ENCODE measurements at regions not wholly inside any gene's neighbourhood (a gene's known extent, or its start where the extent isn't known, plus 50 kb on each side); places are given as distances from the start of the nearest gene placed in this dataset.

DNA sequence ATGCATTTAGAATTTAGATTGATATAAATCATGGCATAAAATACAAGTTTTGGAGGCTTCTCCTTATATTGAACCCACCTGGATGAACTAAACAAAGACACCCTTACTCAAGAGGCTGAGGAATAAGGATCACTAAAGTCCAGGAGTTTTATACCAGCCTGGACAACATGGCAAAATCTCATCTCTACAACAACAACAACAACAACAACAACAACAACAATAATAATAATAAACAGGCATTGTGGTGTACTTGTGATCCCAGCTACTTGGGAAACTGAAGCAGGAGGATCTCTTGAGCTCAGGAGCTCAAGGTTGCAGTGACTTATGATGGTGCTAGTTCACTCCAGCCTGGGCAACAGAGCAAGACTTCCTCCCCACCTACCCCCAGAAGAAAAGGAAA is 558.0 kb downstream of the TOX3 start:
- no peak overlapping the region for H3K4me3 ChIP-seq (ENCODE audit: low read depth, low read length)
- TF ChIP-seq, protein P1, sequence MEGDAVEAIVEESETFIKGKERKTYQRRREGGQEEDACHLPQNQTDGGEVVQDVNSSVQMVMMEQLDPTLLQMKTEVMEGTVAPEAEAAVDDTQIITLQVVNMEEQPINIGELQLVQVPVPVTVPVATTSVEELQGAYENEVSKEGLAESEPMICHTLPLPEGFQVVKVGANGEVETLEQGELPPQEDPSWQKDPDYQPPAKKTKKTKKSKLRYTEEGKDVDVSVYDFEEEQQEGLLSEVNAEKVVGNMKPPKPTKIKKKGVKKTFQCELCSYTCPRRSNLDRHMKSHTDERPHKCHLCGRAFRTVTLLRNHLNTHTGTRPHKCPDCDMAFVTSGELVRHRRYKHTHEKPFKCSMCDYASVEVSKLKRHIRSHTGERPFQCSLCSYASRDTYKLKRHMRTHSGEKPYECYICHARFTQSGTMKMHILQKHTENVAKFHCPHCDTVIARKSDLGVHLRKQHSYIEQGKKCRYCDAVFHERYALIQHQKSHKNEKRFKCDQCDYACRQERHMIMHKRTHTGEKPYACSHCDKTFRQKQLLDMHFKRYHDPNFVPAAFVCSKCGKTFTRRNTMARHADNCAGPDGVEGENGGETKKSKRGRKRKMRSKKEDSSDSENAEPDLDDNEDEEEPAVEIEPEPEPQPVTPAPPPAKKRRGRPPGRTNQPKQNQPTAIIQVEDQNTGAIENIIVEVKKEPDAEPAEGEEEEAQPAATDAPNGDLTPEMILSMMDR (conservative IDR thresholded peaks at IDR 0.05; ENCODE audit: low read depth, low read length) = no peak
- DNase-seq (ENCODE audit: low read depth) = no peak

DNA sequence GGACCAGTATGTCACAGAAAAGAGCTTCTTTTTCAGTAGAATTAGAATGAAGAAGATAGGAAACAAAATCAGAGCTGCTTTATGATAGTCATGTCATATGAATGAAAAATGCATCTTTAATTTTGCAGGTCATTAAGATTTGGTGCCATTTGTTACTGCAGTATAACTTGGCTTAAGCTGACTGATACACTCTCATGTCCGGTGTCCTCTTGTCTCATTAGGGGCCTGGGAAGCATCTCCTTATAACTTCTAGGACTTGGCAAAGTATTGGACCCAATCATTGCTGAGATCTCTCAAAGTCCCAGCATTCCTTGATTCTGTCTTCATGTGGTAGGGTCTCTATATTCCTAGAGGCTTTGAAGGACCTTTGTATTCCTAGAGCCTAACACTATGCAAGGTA is 559.4 kb downstream of the TOX3 start:
- no peak overlapping the region for H3K4me3 ChIP-seq (ENCODE audit: low read depth, low read length)
- TF ChIP-seq, protein P1 (conservative IDR thresholded peaks at IDR 0.05; ENCODE audit: low read depth, low read length) = no peak
- DNase-seq (ENCODE audit: low read depth) = no peak

DNA sequence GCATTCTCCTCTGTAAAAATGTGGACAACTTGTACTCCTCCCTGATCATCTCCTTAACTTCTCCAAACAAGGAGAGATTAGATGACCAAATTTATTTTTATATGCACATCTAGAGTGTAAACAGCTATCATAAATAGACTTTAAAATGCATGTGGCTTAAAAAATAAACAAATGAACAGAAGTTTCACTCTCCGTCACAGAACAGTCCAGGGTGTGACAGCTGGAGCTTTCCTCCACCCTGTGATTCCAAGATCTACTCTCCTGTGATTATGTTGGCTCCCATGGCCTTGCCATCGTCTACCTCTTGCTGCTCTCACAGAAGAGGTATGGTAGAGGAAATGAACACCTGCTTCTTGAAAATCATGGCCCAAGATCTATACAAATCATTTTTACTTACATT is 560.2 kb downstream of the TOX3 start:
- DNase-seq (ENCODE audit: low read depth) = no peak
- TF ChIP-seq, protein P1 (conservative IDR thresholded peaks at IDR 0.05; ENCODE audit: low read depth, low read length) = no peak
- no peak overlapping the region for H3K4me3 ChIP-seq (ENCODE audit: low read depth, low read length)

DNA sequence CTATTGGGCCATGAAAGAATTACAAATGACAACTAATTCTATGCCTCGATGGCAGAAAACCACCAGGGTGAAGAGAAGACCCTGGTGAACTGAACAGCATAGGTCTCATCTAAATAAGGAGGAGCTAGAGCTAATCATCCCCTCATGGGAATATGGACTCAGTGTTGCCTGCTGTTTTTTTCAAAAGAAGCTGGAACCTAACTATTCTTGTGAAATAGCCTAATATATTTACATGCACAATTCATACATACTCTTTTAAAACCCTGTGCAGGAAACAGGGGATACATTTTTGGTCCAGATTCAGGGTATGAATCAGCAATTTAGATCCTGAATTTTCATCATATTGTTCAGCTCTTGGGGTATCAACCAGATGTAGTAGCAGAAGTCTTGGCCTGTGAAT is 560.6 kb downstream of the TOX3 start:
- no peak overlapping the region for H3K4me3 ChIP-seq (ENCODE audit: low read depth, low read length)
- DNase-seq (ENCODE audit: low read depth) = no peak
- TF ChIP-seq, protein P1 (conservative IDR thresholded peaks at IDR 0.05; ENCODE audit: low read depth, low read length) = no peak

DNA sequence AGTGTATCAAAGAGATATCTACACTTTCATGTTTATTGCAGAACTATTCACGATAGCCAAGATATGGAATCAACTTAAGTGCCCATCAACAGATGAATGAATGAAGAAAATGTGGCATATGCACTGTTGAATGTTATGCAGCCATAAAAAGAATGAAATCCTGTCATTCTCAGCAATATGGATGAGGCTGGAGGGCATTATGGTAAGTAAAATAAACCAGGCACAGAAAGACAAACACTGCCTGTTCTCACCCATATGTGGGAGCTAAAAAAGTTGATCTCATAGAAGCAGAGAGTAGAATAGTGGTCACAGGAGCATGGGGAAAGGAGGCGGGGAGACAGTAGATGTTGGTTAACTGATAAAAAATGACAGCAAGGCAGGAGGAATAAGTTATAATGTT is 561.8 kb downstream of the TOX3 start:
- no peak for DNase-seq (ENCODE audit: low read depth)
- TF ChIP-seq, protein P1 (conservative IDR thresholded peaks at IDR 0.05; ENCODE audit: low read depth, low read length) = no peak

DNA sequence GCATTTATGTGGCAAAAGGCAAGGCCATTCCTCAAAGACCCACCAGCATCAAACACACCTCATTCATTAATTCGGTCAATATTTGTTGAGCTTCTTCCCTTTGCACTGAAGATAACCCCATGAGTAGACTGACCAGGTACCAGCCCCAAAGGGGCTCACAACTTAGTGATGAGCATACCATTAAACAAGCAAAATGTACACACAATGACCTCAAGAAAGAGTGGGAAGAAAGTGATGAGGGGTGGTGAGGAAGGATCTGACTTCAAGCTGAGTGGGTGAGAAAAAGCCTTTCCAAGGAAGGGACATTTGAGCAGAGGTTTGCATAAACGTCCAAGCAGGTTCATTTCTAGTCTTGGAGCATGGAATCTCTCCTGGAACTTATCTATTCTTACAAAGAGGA is 562.5 kb downstream of the TOX3 start:
- no peak for DNase-seq (ENCODE audit: low read depth)
- H3K4me3 ChIP-seq (ENCODE audit: low read depth, low read length) = no peak overlapping the region
- TF ChIP-seq, protein P1 (conservative IDR thresholded peaks at IDR 0.05; ENCODE audit: low read depth, low read length) = no peak

More for the DNA sequence above, 561.8 kb downstream of the TOX3 start:
- H3K4me3 ChIP-seq (ENCODE audit: low read depth, low read length) = no peak overlapping the region

Data from epithelial cell of proximal tubule (primary cell).